ENCODE measurements at regions not wholly inside any gene's neighbourhood (a gene's known extent, or its start where the extent isn't known, plus 50 kb on each side); places are given as distances from the start of the nearest gene placed in this dataset.

DNA sequence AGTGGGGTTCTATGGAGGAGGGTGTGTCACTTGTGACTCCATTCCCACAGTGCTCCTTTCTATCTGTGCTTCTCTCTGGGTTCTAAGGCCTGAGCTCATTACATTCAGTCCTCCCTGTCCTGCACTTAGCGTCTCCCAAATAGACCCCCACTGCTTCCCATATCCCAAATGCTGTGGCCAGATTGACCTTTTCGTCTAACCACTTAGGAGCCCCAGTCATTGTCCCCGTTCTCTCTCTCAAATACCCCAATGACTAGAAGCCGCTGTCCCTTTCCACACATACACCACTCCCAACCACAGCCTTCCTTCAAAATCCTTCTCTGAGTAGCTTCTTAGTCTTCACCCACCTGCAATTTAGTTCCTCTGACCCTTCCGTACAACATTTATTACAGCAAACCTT is 146.5 kb downstream of the TRIM43 start:
- TF ChIP-seq, protein P1, sequence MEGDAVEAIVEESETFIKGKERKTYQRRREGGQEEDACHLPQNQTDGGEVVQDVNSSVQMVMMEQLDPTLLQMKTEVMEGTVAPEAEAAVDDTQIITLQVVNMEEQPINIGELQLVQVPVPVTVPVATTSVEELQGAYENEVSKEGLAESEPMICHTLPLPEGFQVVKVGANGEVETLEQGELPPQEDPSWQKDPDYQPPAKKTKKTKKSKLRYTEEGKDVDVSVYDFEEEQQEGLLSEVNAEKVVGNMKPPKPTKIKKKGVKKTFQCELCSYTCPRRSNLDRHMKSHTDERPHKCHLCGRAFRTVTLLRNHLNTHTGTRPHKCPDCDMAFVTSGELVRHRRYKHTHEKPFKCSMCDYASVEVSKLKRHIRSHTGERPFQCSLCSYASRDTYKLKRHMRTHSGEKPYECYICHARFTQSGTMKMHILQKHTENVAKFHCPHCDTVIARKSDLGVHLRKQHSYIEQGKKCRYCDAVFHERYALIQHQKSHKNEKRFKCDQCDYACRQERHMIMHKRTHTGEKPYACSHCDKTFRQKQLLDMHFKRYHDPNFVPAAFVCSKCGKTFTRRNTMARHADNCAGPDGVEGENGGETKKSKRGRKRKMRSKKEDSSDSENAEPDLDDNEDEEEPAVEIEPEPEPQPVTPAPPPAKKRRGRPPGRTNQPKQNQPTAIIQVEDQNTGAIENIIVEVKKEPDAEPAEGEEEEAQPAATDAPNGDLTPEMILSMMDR (conservative IDR thresholded peaks at IDR 0.05), result no peak
- TF ChIP-seq ZFX (IDR thresholded peaks at IDR 0.05), result no peak
